ENCODE measurements at regions not wholly inside any gene's neighbourhood (a gene's known extent, or its start where the extent isn't known, plus 50 kb on each side); places are given as distances from the start of the nearest gene placed in this dataset.

DNA sequence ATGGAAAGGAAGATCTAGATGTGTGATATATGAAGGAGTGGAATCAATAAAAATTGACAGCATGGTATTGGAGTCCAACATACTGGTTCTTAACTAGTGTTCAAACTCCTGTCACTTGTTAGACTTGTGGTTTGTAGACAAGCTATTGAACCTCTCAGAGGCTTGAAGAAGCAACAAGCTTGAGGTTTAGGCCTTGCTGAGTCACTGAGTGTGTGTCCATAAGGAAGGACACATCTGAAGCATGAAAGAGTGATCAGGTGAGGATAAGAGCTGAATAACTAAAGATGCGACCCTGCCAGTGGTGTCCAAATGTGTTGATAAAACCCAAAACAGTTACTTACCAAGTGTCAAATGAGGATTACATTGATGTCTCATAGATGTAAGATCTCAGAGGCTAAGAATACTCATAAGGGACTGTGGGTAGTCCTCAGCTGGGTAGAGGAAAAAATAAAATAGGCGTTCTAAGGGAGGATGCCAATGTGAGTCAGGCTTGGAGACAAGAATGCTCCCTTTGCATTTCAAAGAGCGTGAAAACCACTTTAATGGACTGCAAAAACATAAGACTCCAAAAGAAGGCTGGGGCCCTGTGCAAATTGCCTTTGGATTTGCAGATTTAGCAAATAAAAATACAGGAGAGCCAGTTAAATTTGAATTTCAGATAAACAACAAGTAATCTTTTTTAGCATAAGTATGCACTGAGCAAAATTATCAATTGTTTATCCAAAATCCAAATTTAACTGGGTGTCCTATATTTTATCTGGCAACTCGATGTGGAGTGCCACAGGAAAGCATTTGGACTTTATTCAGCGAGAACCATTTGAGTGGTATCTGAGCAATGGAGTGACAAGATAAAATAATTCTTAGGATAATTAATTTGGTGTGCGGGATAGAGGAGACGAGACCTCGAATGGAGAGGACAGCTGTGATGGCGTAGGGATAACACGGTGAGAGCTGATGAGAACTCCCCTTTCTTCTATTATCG, 757.3 kb upstream of the WWC1 start:
- DNase-seq, result no peak

DNA sequence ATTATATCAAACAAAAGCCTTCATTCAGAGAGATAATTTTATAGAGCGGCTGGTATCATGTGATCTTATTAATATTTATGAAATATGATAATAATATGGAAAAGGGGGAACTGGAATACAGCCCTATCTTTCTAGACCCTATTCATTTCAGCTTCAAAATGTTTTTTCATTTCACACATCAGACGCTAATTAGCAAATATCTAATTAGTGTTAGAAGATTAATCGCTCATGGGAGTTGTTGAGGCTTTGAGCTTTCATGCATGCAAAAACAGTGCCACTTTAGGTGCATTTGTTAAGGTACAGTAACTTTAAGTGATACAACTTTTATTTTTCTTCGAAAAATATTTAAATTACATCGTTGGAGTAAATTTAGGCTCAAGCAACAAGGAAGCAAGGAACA, 751.7 kb upstream of the WWC1 start:
- no peak for DNase-seq

DNA sequence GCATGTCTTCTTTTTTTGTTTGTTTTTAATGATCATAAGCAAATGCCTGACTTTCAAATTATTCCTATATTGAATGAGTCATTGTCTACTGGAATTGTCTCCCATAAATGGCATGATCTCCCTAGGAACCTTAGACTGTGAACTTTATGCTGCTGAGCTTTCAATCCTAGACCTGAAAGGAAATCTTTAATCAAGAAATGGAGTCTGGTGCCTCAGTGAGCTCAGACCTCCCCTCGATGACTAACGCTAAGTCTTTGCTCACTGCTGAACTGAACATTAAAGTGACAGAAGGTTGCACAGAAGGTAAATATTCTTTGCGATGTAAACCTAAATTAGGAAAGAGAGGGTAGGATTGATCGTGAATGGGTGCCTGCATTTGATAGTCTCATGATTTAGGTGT, 745.2 kb upstream of the WWC1 start:
- no peak for DNase-seq

DNA sequence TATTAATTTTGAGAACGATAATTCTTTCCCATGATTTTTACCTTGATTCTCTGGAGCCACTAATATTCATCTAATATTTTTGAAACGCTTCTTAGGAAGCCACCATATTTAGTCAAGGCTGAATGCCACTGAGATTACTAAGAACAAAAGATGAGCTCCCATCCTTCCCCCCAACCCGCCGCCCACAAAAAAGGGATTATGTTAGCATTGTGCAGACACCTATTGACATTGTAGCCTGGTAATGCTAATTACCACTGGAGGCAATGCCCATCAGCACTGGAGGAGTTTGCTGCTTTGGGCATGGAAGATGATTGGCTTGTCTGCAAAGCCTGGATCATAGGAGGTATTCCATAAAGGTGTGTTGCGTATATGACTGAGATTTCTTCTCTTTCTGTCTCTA, 739.1 kb upstream of the WWC1 start:
- DNase-seq, result no peak

DNA sequence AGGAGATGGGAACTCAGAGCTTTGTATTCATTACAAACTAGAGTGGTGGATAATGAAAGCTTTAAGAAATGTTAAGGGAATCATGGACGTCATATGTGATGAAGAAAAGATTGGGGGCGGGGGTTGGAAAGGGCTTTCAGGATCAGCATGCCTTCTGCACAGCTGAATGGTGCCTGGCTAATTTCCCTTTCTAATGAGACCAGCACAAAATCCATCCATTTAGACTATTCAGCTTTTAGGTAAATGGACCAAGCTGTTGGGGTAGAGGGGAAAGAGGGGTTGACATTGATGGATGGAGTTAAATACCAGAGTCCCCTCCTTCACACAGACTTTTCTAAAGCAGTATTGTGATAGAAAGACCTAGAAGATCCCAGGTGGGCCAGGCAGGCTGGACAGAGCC, 737.9 kb upstream of the WWC1 start:
- DNase-seq, result no peak

DNA sequence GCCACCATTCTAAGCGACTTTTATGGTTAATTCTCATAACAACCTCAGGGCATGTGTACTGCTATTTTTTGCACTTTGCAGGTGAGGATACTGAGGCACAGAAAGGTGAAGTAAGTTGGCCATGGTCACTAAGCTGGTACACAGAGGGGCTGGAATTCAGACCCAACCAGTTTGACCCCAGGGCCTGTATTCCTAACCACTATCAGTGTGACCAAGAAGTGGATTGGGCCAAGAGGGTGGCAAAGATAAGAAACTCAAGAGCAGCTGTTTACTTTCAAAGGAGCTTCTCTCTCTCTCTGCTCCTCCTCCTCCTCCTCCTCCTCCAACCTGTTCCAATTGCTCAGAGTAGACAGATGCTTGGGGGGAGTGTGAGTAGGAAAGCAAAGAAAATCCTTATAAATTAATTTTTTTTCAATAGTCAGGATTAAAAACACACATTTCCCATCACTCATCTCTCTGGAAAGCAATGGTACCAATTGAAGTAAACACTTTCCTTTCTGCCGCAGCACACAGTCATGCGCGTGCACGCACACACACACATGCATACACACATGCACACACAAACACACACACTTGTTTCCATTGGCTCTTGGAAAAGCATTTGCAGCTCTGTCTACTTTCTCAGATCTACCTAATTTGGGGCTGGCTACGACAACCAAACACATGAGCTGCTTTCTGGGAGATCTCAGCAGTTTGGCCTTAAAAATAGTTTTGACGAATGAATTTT, 736.7 kb upstream of the WWC1 start:
- DNase-seq, result no peak

DNA sequence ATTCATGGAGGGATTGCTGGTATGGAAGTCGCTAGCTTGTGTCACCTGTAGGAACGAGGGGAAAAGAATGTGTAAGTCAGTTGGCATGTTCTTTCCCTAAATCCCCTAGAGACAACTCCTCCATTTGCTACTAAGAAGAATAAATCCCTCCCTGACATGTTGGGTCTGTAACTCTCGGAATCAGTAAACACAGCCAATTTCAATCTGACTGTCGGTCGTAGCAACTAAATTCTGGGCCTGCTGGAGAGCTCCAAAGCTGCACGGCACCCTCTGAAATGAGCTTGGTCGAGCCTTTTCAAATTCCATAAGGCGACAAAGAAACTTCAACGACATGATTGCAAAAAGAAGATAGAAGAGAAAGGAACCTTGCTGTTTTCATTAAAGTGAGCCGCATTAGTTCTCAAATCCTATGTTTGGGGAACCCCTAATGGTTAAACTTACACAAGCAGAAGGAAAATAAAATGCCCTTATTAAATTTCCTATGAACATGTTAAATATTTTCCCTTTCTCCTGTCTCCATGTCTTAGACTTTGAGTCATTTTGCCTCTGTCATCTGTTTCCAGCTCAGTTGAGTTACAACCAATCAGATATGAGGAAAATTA, 735.8 kb upstream of the WWC1 start:
- no peak for DNase-seq

DNA sequence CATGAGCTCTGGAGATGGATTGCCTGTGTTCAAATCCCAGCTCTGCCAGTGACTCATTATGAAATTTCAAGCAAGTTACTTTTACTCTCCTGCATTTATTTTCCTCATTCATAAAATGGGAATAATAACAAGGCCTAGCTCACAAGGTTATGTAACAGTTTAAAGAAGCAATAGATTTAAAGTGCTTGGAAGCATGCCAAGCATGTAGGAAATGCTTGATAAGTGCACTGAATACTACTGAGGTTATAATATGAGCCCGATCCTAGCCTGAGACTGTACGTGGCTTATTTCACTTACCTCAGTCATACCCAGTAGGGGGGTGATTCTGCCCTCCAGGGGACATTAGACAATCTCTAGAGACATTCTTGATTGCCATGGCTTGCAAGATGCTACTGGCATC, 734.1 kb upstream of the WWC1 start:
- no peak for DNase-seq

DNA sequence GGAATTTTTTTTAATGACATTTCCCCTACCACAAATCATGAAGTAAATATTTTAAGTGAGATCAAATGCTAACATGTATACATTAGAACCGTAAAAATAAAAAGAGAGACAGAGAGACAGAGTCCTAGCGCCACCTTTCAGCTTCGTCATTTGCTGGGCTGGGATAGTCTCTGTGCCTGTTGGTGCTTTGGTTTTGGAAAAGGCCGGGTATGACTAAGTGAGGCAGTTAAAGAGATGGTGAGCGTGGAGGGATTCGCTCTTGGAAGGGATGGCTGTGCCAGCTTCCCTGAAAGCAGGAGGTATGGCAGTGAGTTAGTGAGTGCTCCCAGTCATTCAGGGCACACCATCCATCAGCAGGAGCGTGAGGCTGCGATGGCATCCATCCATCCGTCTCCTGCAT, 729.6 kb upstream of the WWC1 start:
- DNase-seq, result no peak

DNA sequence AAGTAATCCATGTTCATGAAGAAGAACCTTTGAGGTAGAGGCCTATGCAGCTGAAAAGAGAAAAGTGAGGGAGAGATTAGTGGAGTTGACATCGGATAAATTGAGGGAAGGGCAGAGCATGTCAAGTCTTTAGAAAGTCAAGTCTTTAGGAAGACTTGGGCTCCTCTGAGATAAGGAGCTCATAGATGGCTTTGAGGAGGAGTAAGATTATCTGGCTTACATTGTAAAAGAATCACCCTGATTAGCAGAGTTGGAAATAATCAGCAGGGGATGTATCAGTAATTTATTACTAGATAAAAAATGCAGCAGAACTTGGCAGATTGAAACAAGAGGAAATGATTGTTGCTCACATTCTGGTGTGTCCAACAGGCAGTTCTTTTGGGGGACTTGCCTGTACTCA, 727.2 kb upstream of the WWC1 start:
- DNase-seq, result no peak

DNA sequence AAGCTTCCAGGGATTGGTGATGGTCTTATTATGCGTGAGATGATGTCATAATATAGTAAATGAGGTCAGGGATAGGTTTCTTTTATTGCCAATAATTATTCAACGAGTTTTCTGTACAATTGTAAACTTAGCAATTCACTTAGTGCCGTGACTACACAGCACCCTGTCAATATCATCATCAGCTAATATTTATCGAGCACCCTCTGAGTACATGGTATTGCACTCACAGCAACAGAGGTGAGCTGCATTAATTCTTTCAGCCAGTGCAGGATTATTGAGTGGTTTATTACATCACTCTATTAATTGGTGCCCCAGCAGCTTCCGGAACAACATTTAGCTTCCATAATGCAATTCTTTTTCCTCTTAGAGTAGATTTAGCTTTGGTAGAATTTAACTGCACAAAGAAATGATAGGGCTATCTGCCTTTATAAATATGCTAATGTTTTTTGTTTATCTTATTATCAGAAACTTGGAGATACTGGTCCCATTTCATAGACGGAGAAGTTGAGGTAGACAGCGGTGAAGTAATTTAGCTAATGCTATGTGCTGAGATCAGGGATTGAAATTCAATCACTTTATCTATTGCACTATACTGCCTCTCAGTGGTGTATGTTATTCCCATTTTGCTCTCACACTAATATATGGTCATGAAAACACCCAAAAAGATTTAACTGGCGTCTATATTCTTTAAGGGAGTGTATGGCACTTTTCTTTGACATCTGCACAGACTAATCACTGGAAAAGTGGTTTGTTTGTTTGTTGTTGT, 726.1 kb upstream of the WWC1 start:
- no peak for DNase-seq

DNA sequence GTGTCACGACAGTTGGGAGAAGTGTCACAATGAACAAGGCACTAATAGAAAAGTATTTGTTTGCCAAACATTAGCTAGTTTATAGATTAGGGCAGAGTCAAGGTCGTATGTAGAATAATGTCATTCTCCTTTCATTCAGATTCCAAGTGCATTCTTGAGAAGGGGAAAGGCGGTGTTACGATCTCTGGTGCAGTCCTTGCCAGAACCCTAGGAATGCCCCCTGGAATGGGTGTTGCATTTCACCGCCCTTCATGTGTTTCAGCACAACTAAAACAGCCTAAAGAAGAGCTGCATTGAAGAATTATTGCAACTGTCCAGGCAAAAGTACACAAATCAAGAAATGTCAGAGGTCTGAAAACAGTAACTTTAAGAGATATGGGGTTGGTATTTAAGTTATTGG, 721.0 kb upstream of the WWC1 start:
- DNase-seq, result no peak

DNA sequence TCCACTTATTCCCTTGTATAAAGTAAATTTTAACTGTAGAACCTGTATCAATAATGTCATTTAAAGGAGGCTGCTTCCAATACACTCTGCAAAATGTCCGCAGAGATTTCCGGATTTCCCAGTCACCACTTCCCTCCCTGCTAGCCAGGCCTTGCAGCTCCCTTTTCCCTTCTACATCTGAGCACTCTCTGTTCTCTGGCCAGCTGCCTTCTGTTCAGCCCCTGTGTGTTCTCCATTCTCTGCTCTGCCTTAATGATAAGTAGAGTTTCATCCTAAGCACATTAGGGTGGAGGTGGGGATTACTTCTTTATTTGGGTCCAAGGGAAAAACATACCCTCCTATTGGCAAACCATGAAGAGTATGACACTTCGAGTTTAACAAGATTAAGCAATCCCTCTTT, 719.6 kb upstream of the WWC1 start:
- no peak for DNase-seq

DNA sequence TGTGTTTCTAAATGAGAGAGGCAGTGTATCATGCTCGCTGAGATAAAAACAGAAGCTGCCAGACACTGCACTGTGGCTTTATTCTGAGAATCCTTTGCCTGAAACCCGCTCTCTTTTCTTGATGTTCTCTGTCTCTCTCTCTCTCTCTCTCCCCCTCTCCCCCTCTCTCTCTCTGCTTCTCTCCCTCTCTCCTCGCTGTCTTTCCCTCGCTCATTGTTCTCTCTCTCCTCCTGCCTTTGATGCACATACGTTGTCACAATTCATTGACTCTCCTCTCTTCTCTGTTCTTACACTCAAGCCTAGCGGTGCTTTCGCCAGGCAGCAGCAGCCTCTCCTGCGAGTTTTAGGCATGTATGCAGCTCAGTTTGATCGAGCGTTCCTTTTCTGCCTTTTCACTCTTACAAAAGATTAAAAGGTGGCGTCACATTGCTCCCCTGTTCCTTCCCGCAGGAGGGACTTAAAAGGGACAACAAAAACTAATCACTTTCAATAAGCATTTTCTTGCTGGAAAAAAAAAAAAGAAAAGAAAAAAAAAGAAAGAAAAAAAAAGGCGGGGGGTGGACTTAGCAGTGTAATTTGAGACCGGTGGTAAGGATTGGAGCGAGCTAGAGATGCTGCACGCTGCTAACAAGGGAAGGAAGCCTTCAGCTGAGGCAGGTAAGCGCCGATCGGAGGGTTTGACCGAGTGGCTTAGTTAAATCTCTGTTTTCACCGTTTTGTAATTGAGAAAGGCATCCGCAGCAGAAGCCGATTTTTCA, 717.9 kb upstream of the WWC1 start:
- DNase-seq, result peak; percentile 72

DNA sequence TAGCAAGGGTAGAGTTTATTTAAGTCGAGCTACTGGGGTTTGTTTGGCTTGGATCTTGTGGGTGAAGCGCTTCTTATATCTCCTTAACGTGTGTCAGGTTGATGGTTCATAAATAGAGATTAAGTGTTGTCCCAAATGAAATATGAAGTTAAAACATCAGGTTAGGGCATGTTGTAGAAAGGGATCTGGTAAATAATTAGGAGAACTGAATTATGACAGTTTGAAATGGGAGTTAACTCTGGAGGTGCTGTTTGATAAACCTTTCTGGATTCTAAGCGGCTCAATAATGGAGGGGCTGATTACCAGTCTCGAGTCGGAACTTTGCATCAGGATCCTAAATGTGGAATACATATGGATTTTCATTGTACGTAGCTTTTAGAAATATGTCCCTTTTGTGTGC, 717.0 kb upstream of the WWC1 start:
- no peak for DNase-seq

DNA sequence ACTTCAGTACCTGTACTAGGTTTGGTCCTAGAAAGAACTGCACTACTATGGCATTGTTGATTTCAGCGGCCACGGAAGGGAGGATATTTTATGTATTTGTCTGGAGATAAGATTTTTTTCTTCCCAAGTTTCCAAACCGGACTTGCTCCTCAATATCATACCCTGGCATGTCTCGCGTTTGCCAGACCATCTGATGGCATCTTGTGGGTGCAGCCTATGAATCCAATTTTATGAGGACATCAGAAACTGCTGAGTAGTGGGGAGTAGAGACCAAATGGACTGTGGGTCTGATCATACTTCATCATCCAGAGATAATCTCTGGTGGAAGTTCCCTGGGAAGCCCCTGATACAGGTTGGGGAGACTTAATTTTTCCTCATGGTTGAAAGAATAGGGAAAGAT, 716.1 kb upstream of the WWC1 start:
- no peak for DNase-seq

DNA sequence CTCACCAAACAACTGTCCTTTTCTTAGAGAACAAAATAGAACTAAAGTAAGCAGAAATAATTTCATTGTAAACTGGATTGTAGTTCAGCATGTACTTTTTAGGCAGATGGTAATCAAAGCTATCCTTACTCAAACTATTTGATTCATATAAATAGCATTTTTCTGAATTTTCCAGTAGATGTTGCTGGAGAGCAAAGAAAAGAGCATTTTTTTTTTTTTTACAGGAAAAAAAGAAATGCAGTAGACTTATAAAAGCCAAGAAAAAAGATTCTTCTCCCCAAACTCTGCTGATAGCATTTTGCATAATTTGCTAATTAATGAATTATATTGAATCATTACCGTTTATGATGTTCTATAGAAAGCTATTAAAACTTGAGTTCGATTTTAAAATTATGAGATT, 715.3 kb upstream of the WWC1 start:
- no peak for DNase-seq

DNA sequence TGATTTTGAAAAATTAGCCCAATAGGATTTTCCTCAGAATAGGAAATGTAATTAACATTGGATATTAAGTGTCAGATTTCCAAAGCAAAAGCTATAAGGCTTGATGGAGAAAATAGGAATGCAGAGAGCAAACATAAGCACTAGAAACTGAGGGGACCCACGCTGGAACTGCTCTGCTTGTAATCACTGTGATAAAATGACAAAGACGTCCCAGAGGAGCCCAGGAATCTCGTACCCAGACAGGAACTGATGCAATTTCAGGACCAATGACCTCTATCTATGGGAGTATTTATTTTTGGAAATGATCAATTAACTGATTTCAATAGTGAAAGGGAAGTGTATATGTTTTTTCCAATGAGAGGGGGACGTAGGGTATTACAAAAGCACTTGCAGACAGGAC, 714.5 kb upstream of the WWC1 start:
- DNase-seq, result no peak

DNA sequence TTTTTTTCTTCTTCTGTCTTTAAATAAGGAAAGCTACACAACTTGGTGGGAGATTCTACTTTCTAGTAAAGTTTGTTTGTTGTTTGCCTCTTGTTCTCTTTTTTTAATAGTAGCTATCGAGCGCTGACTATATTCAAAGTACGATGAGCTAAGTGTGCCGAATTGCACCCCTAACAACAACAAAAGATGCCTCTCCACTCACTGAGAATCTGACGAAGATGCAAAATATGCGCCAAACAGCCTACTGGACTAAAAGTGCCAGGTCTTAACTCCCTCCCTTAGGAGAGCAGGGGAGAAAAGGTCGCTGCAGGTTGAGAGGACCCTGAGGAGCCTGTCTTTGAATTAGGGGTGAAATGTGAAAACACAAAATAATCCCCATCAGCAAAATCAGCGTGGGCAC, 713.8 kb upstream of the WWC1 start:
- DNase-seq, result no peak

DNA sequence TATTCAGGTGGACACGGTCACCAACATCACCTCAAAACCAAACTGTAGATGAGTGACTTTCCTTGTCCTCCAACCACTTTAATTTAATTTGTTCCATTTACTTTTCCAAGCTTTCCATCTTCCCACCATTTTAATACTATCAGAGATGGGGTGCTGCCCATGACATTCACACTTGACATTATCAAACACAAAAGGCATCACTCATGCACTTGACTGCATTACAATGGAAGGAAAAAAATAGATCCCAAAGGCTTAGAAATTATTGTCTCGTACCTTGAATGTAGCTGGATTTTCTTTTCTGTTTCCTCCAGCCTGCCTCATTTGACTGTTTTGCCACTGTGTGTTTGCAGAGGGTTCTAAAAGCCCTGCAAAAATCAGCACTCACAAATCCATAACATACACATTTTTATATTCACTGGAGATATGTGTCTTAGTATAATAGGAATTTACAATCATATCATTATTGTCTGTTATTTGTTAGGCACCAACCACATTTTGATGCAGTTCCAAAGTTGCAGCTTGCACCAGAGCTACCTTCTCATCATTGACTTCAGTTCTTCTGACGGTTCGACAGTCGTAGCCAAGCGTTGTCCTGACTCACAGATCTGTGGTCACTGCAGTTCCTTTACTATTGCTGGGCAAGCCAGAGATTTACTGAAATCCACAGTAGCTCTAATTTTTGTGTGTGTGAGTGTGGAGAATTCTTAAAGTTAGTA, 712.3 kb upstream of the WWC1 start:
- no peak for DNase-seq

DNA sequence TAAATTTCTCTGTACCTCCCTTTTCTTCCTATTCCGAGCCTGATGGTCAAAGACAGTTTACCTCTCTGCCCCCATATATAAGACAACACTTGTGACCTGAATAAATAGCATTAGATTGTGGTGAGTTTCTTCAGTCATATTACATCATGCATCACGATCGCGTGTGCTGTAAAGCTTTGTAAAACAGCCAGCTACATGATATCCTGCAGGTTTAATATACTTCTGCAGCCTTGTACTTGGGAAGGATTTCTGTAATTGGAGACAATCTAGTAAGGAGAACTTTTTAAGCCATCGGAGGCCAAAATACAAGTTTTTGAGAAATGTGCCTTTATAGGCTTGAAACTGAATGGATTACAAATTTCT, 711.8 kb upstream of the WWC1 start:
- no peak for DNase-seq

Data from right kidney (tissue), 1 donor.